Posterior vena cava (tissue), 2 donors: ENCODE measurements at regions not wholly inside any gene's neighbourhood (a gene's known extent, or its start where the extent isn't known, plus 50 kb on each side); places are given as distances from the start of the nearest gene placed in this dataset.
"Not testable (repeated sequence)": the region's sequence is repeated elsewhere in the genome, so short reads cannot be mapped to it uniquely, and the experiment has no call there.

ENCODE experiments used
- DNase-seq: peaks from one replicate; pipeline ENCODE4 v3.0.0-alpha.2; 2020; ENCODE audit warnings: low spot score
- intact Hi-C, 2 donors: fragments of 100-400 bp; cut with DNase I; formaldehyde crosslinking; loops; one replicate each; pipeline versions ENCODE4 v1.14.1 to v1.14.2; 2022 to 2023
- donor health status: DM: yes; HTN: yes; CAD: no.
- donor health status: DM: yes; HTN: yes; CAD: no.

GRCh38 chr12:19915392-19916195 is 452.7 kb upstream of the PDE3A start:
- intact Hi-C loops: no loop called here
- DNase-seq: no peak

DNA sequence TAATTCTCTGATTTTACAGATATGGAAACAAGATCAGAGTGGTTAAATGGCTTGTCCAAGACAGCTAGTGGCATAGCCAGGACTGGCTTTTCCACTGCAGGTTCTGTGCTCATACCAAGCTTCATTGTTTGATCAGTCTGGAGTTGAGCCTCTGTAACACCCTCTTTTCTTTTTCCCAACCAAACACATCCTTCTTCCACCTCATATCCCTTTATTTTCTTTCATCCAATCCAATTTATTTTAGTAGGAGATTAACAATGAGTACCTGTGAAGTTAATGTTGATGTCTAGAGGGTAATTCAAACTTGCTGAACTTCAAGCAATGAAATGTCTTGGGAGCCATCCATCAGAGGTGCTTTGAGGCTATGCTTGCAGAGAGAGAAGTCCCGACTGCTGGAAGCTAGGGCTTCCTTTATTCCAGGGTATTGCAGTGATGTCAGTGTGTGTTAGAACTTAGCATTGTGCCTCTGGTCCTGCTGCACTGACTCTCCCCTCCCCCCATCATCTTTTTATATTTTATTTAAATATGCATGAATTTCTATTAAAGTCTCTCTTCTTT is 452.1 kb upstream of the PDE3A start:
- DNase-seq: no peak
- intact Hi-C loops: no loop called here

DNA sequence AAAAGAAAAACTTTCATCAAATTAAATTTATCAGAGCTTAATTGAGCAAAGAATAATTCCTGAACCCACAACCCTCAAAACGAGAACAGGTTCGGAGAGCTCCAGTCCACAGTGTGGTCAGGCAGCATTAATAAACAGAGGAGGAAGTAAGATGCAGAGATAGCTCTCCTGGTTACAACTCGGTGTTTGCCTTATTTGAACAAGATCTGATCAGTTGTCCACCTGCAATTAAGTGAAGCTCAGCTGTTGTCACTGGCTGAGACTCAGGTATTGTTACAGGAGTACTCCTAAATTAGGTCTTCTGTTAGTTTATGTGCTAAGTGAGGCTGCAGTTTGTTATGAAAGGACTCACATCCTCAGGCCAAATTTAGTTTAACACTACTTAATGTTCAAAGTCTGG is 451.4 kb upstream of the PDE3A start:
- intact Hi-C loops: no loop called here

DNA sequence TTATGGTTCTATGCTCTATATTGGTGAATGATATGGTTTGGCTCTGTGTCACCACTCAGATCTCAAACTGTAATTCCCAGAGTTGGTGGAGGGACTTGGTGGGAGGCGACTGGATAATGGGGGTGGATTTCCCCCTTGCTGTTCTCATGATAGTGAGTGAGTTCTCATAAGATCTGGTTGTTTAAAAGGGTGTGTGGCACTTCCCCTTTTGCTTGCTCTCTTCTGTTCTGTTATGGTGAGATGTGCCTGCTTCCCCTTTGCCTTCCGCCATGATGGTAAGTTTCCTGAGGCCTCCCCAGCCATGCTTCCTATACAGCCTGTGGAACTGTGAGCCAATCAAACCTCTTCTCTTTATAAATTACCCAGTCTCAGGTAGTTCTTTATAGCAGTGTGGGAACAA is 446.6 kb upstream of the PDE3A start:
- DNase-seq, intact Hi-C loops: not testable (repeated sequence)

More for the DNA sequence above, 451.4 kb upstream of the PDE3A start:
- DNase-seq: no peak

- intact Hi-C loops: no loop called here
- DNase-seq: no peak
These were observed 445.6 kb upstream of the PDE3A start for GRCh38 chr12:19922717-19923116.

- intact Hi-C loops: no loop called here
- no peak for DNase-seq
These were observed 444.0 kb upstream of the PDE3A start for GRCh38 chr12:19924360-19924759.

DNA sequence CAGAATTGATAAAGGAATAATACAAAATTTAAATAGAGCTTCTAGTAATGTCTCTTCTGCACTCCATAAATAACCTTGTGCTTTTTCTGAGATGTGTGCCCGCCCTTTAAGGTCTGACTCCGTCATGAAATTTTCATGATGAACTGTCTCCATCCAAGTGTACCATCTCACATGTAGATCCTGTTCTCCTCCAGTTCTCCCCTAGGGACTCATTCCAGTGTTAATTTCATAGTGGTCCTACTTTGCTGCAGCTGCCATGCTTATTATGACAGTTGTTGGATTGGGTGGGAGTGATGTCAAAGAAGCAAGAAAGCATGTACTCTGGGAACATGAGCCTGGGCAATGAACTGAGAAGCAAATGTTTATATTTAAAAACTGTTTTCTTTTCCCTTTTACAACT is 442.5 kb upstream of the PDE3A start:
- DNase-seq: no peak
- intact Hi-C loops: no loop called here

- DNase-seq: no peak
- intact Hi-C loops: no loop called here
These were observed 442.1 kb upstream of the PDE3A start for GRCh38 chr12:19926266-19926665.

DNA sequence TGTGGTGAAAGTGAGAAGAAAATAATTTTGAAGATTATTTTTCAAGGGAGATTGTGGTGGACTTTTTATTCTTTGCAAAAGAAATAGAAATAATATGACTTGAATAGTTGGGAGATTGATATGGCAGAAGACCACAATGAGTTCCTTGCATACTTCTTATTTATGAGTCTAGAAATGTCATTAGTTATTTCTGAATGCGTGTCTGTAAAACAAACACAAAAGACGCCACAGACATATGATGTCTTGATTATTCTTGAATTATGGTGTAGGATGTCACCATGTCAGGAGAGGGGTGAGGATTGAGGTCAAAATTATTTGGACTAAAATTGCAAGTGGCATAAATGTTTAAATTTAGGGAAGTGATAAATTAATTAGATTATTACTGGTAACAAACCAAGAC is 440.7 kb upstream of the PDE3A start:
- intact Hi-C loops: no loop called here
- no peak for DNase-seq

DNA sequence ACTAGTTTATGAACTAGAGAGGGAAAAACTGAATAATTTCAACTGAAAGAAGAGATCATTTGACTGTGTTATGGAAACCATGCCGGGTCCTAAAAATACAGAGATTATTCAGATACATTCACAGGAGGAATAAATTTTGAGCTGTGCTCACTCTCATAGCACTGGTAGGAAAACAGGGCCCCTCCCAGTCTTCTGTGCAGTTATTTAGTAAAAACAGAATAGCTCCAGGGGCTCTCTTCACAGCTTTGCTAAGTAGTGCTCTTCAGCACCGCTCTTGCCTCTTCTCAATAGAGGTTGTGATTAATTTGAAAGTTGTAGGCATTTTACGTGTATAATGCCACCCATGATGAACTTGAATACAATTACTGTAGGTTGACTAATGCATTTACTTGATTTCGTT is 435.9 kb upstream of the PDE3A start:
- no peak for DNase-seq
- intact Hi-C loops: no loop called here

DNA sequence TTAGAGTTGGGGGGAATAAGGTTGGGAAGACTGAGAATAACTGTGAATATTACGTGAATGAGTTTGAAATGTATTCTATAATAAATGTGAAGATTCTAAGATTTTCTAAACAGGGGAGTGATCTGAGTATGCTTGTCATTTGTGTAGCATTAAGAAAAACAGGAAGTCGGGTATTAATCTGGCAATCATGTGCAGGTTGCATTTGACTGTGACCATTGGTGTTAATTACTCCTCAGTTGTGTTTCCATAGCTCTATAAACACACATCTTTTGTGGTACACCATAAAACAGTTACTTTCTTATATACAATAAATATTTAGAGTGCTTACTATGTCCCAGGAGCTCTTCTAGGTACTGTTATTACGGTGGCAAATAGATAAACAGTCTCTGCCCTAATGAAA is 434.4 kb upstream of the PDE3A start:
- DNase-seq: no peak
- intact Hi-C loops: no loop called here

DNA sequence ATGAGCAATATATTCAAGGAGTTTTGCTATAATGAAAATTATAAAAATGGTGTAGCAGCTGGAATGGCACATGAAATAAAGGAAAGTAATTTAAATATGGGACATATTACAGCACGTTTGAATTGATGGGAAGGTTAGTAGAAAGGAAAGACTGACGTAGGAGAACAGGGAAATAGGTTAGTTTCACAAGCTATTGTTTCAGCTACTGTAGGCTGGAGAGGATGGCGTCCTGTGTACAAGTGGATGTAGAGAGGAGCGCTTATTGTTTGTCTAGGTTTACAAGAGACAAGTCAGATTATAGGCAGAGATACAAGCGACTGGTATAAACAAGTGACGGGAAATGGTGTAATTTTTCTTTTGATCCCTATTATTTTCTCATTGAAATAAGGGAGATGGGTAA is 431.2 kb upstream of the PDE3A start:
- intact Hi-C loops: no loop called here
- no peak for DNase-seq

GRCh38 chr12:19938031-19938430 is 430.3 kb upstream of the PDE3A start:
- no peak for DNase-seq
- intact Hi-C loops: no loop called here

GRCh38 chr12:19938491-19938890 is 429.8 kb upstream of the PDE3A start:
- no peak for DNase-seq
- intact Hi-C loops: no loop called here

GRCh38 chr12:19940267-19940666 is 428.1 kb upstream of the PDE3A start:
- intact Hi-C loops: no loop called here
- no peak for DNase-seq

DNA sequence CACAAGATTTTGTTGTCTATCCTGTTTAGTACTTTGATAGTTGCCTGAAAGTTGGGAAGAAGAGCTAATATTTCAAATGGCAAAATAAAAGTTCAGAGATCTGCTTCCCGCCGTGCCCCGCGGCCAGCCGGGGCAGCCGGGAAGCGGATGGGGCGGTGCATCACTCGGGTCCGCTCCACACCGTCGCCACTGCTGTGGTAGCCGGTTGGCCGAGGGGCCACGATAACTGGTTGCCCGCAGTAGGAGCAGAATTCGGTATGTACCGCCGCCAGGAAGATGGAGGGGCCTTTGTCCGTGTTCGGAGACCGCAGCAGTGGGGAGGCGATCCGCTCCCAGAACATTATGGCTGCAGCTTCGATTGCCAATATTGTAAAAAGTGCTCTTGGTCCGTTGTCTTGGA is 427.2 kb upstream of the PDE3A start:
- no peak for DNase-seq
- intact Hi-C loops: no loop called here

GRCh38 chr12:19945559-19946435 is 422.5 kb upstream of the PDE3A start:
- DNase-seq: no peak
- intact Hi-C loops: no loop called here

DNA sequence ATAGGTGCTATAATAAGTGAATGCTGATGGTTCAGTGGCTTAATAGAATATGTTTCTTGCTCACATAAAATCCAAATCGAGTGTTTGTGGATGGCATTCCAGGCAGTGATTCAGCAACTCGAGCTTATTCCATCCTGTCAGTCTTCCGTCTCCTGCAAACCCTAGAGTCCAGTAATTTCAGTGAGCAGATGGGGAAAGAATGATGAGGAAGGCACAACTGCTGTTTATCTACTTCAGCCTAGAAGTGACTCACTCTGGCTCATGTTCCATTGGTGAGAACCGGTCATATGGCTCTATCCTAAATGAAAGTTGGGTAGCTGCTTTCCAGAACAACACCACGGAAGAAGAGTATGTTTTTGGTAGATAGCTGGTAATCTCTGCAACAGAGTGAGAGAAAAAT is 421.8 kb upstream of the PDE3A start:
- intact Hi-C loops: no loop called here
- DNase-seq: no peak

GRCh38 chr12:19947344-19947743 is 421.0 kb upstream of the PDE3A start:
- intact Hi-C loops: no loop called here
- no peak for DNase-seq

DNA sequence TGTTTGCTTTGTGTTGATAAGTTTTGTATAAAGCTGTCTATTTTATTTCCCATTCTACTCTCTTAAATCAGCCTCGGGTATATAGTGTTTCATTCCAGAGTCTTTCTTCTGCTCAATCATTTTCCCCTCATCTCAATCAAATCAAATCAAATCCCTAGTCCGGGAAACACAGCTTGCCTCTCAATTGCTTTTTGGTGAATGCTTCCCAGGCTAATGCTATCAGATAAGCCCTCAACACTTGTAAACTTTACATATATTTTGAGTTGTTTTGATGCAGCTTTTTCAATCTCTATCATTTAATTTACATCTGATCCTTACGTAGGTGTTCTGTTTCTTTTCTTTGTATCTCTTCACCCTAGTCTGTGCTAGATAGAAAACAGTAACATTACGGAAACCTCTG is 416.7 kb upstream of the PDE3A start:
- intact Hi-C loops: no loop called here
- DNase-seq: no peak
